ENCODE measurements at regions not wholly inside any gene's neighbourhood (a gene's known extent, or its start where the extent isn't known, plus 50 kb on each side); places are given as distances from the start of the nearest gene placed in this dataset.

DNA sequence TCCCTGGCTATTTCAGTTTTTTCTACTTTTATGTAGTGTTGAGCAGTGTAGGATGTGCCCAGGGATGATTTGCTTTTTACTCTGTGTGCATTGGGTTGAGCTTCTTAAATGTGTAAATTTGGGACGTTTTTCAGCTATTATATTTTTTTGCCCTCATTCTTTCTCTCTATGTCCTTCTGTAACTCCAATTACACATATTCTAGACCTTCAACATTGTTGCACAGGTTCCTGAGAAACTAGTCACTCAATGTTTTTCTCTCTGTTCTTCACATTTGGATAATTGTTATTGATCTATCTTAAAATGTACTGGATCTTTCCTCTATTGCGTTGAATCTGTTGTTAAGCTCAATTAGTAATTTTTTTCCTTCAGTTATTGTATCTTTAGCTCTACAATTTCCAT lies 162.7 kb upstream of the TCF21 start:
- H3K4me1 ChIP-seq, result no peaks in the 10 kb centered on the region
- H3K36me3 ChIP-seq (ENCODE audit: control insufficient read depth, insufficient read depth, low read length), result no peaks in the 10 kb centered on the region
- H3K27ac ChIP-seq, result no peak overlapping the region
- TF ChIP-seq, protein P1, sequence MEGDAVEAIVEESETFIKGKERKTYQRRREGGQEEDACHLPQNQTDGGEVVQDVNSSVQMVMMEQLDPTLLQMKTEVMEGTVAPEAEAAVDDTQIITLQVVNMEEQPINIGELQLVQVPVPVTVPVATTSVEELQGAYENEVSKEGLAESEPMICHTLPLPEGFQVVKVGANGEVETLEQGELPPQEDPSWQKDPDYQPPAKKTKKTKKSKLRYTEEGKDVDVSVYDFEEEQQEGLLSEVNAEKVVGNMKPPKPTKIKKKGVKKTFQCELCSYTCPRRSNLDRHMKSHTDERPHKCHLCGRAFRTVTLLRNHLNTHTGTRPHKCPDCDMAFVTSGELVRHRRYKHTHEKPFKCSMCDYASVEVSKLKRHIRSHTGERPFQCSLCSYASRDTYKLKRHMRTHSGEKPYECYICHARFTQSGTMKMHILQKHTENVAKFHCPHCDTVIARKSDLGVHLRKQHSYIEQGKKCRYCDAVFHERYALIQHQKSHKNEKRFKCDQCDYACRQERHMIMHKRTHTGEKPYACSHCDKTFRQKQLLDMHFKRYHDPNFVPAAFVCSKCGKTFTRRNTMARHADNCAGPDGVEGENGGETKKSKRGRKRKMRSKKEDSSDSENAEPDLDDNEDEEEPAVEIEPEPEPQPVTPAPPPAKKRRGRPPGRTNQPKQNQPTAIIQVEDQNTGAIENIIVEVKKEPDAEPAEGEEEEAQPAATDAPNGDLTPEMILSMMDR (IDR thresholded peaks at IDR 0.05), result no peak
- H3K9ac ChIP-seq, result no peak overlapping the region
- no peaks in the 10 kb centered on the region for H3K79me2 ChIP-seq
- no peak overlapping the region for H3K4me3 ChIP-seq (ENCODE audit: low read depth, low read length)
- no peaks in the 10 kb centered on the region for H3K9me3 ChIP-seq (ENCODE audit: control insufficient read depth, low read length)
- H3K27me3 ChIP-seq (ENCODE audit: control insufficient read depth, insufficient read depth, low read length), result no peaks in the 10 kb centered on the region
- H3K4me2 ChIP-seq (ENCODE audit: low read length), result no peak overlapping the region
- no peak overlapping the region for H2AFZ ChIP-seq

DNA sequence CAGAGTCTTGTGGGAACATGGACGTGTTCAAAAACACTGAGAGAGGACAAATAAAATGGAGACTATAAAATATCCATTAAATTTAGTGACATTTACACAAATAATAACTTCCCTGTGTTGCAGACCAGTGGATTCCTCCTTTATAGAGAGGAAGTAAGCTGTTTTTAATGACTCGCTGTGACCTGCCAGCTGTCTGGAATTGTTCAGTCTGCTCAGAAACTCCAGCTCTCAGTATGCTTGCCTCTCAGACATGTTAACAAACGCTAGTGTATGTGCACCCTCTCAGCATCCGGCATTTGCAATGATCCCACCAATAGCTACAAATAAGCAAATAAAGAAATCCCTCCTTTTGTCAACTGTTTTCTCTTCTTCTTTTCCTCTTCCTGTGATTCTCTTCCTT lies 158.0 kb upstream of the TCF21 start:
- Histone ChIP-seq H3K4me3 (ENCODE audit: low read depth, low read length) (no peak overlapping the region), H2AFZ (no peak overlapping the region), H3K4me1 (no peaks in the 10 kb centered on the region), H3K27ac (no peak overlapping the region), H3K9ac (no peak overlapping the region), H3K9me3 (ENCODE audit: control insufficient read depth, low read length) (no peaks in the 10 kb centered on the region), H3K4me2 (ENCODE audit: low read length) (no peak overlapping the region), H3K27me3 (ENCODE audit: control insufficient read depth, insufficient read depth, low read length) (no peaks in the 10 kb centered on the region), H3K36me3 (ENCODE audit: control insufficient read depth, insufficient read depth, low read length) (no peaks in the 10 kb centered on the region), H3K79me2 (no peaks in the 10 kb centered on the region)
- TF ChIP-seq, protein P1 (IDR thresholded peaks at IDR 0.05), result no peak

DNA sequence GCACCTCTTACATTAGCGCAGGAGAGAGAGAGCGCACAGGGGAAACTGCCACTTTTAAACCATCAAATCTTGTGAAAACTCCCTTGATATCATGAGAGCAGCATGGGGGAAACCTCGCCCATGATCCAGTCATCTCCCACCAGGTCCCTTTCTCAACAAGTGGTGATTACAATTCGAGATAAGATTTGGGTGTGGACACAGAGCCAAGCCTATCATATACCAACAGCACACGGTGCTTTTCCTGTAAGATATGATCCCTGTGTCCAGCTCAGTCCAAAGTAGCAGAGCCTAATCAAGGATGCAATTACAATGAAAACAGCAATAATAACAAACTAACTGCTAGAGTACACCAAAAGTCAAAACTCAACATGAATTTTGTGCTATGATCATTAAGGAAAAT lies 148.7 kb upstream of the TCF21 start:
- no peak overlapping the region for H3K27ac ChIP-seq
- no peak overlapping the region for H2AFZ ChIP-seq
- no peak overlapping the region for H3K9ac ChIP-seq
- no peaks in the 10 kb centered on the region for H3K4me1 ChIP-seq
- no peaks in the 10 kb centered on the region for H3K9me3 ChIP-seq (ENCODE audit: control insufficient read depth, low read length)
- no peaks in the 10 kb centered on the region for H3K79me2 ChIP-seq
- no peak overlapping the region for H3K4me2 ChIP-seq (ENCODE audit: low read length)
- H3K36me3 ChIP-seq (ENCODE audit: control insufficient read depth, insufficient read depth, low read length), result no peaks in the 10 kb centered on the region
- TF ChIP-seq, protein P1 (IDR thresholded peaks at IDR 0.05), result no peak
- no peak overlapping the region for H3K4me3 ChIP-seq (ENCODE audit: low read depth, low read length)
- H3K27me3 ChIP-seq (ENCODE audit: control insufficient read depth, insufficient read depth, low read length), result no peaks in the 10 kb centered on the region

DNA sequence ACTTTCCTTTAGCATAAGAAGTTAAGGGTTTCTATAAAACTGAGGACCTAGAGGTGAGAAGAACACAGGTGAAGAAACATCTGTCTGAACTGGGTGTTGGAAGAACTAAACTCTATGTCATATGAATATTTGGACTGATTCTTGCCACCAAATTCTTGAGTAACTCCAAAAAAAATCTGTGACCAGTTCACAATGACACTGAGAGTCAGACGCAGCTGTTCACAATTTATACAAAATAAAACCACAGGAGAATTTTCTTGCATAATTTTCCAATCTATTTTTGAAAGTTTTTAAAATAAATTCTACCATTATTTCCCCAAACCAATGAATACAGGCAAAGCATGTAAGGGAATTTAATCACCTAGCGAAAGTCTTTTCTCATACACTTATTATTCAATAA lies 148.1 kb upstream of the TCF21 start:
- Histone ChIP-seq H2AFZ (no peak overlapping the region), H3K9me3 (ENCODE audit: control insufficient read depth, low read length) (no peaks in the 10 kb centered on the region), H3K4me2 (ENCODE audit: low read length) (no peak overlapping the region), H3K36me3 (ENCODE audit: control insufficient read depth, insufficient read depth, low read length) (no peaks in the 10 kb centered on the region), H3K4me1 (no peaks in the 10 kb centered on the region), H3K27ac (no peak overlapping the region), H3K79me2 (no peaks in the 10 kb centered on the region), H3K27me3 (ENCODE audit: control insufficient read depth, insufficient read depth, low read length) (no peaks in the 10 kb centered on the region), H3K4me3 (ENCODE audit: low read depth, low read length) (no peak overlapping the region), H3K9ac (no peak overlapping the region)
- TF ChIP-seq, protein P1 (IDR thresholded peaks at IDR 0.05), result no peak

DNA sequence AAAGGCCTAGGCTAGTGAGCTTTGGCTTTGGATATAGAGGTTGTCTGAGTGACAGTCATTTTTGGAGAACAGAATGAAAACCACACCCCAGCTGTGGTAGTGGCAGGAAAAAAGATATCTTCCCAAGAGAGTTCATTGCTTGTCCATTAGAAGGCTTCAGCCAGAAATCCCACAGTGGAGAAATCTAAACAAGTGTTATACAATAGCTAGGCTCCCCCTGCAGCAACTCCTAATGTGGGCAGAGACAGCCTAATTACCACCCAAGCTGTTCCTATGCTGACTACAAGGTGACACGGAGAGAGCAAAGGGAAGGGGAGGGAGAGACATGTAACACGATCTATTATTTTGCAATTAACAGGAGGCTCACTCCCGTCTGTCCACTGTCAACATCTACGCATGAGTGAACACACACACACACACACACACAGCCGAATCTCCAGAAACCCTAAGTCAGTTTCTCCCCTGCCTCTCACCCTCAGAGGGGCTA lies 147.5 kb upstream of the TCF21 start:
- H3K4me3 ChIP-seq (ENCODE audit: low read depth, low read length), result no peak overlapping the region
- no peak overlapping the region for H3K4me2 ChIP-seq (ENCODE audit: low read length)
- no peak overlapping the region for H3K9ac ChIP-seq
- H3K27me3 ChIP-seq (ENCODE audit: control insufficient read depth, insufficient read depth, low read length), result no peaks in the 10 kb centered on the region
- no peaks in the 10 kb centered on the region for H3K79me2 ChIP-seq
- no peaks in the 10 kb centered on the region for H3K9me3 ChIP-seq (ENCODE audit: control insufficient read depth, low read length)
- H2AFZ ChIP-seq, result no peak overlapping the region
- TF ChIP-seq, protein P1 (IDR thresholded peaks at IDR 0.05), result no peak
- no peaks in the 10 kb centered on the region for H3K36me3 ChIP-seq (ENCODE audit: control insufficient read depth, insufficient read depth, low read length)
- H3K27ac ChIP-seq, result no peak overlapping the region
- no peaks in the 10 kb centered on the region for H3K4me1 ChIP-seq
